Suppressor macrophage treated with lipopolysaccharide for 1 hour (primary cell): ENCODE measurements at regions not wholly inside any gene's neighbourhood (a gene's known extent, or its start where the extent isn't known, plus 50 kb on each side); places are given as distances from the start of the nearest gene placed in this dataset.

Experiments used
- DNase-seq, 3 donors: peaks; one replicate each; pipeline ENCODE4 v3.0.0-alpha.2; 2020 to 2022

GRCh38 chr10:62869958-62870357 is 53.8 kb upstream of the EGR2 start:
- DNase-seq, result no peak

GRCh38 chr10:62866941-62867340 is 50.8 kb upstream of the EGR2 start:
- DNase-seq, result no peak

GRCh38 chr10:62866451-62866850 is 50.3 kb upstream of the EGR2 start:
- DNase-seq, result no peak
